DND-41 (cell line): ENCODE measurements at regions not wholly inside any gene's neighbourhood (a gene's known extent, or its start where the extent isn't known, plus 50 kb on each side); places are given as distances from the start of the nearest gene placed in this dataset.
A peak's percentile ranks its signal among the peaks of the same experiment; 100 is the strongest.

Experiments
- ATAC-seq: fragments of 200-7000 bp; cut with Tn5 transposase; 3 replicates; pipeline ENCODE4 v1.9.1; 2021; ENCODE audit warnings: low read depth; ENCODE audit not compliant: insufficient read depth
- DNase-seq: peaks from one replicate; pipeline ENCODE4 v3.0.0-alpha.2; 2020
- H2AFZ ChIP-seq: 2 replicates; pipeline ENCODE4 v1.6.0; 2012; ENCODE audit warnings: low read depth, low read length
- H3K27ac ChIP-seq: 2 replicates; pipeline ENCODE4 v1.5.1; 2012; ENCODE audit warnings: low read length, inconsistent platforms
- H3K27me3 ChIP-seq: fragments of 200-600 bp; sonication (generic); 2 replicates; pipeline ENCODE4 v1.6.0; 2012; ENCODE audit warnings: low read length, mild to moderate bottlenecking, inconsistent platforms; ENCODE audit not compliant: insufficient read depth, poor library complexity
- H3K36me3 ChIP-seq: 2 replicates; pipeline ENCODE4 v1.5.1; 2012; ENCODE audit warnings: low read length, inconsistent platforms; ENCODE audit not compliant: insufficient read depth
- H3K4me1 ChIP-seq: 2 replicates; pipeline ENCODE4 v1.5.1; 2012; ENCODE audit warnings: mild to moderate bottlenecking, low read length; ENCODE audit not compliant: insufficient read depth
- H3K4me2 ChIP-seq: 2 replicates; pipeline ENCODE4 v1.6.0; 2012; ENCODE audit warnings: mild to moderate bottlenecking, moderate library complexity, low read length, inconsistent platforms; ENCODE audit not compliant: insufficient read depth
- H3K4me3 ChIP-seq, 2 experiments: fragments of 200-600 bp in 1 of 2; shearing (Covaris generic) in 1 of 2; 2 replicates each; pipeline ENCODE4 v1.5.1; 2012 to 2016; ENCODE audit warnings: inconsistent platforms in 2 of 2, low read length in 2 of 2, mild to moderate bottlenecking in 2 of 2, low read depth in 1 of 2, moderate library complexity in 1 of 2
- H3K79me2 ChIP-seq: 2 replicates; pipeline ENCODE4 v1.6.0; 2012; ENCODE audit warnings: low read length, inconsistent platforms; ENCODE audit not compliant: insufficient read depth
- H3K9ac ChIP-seq: 2 replicates; pipeline ENCODE4 v1.6.0; 2012; ENCODE audit warnings: low read depth, mild to moderate bottlenecking, inconsistent platforms, low read length, moderate library complexity
- H3K9me3 ChIP-seq: 2 replicates; pipeline ENCODE4 v1.5.1; 2012; ENCODE audit warnings: low read length, moderate library complexity, mild to moderate bottlenecking, inconsistent platforms; ENCODE audit not compliant: insufficient read depth, severe bottlenecking
- H4K20me1 ChIP-seq: 2 replicates; pipeline ENCODE4 v1.6.0; 2012; ENCODE audit warnings: low read length; ENCODE audit not compliant: insufficient read depth
- CTCF ChIP-seq: IDR thresholded peaks from 2 replicates; pipeline ENCODE4 v1.5.1; 2012; ENCODE audit warnings: borderline replicate concordance, low read length, moderate library complexity, mild to moderate bottlenecking; ENCODE audit not compliant: poor library complexity, severe bottlenecking; ENCODE audit errors: extremely low read depth
- EZH2 ChIP-seq: IDR thresholded peaks from 3 replicates; pipeline ENCODE4 v1.6.1; 2012; ENCODE audit warnings: borderline replicate concordance, low read depth, mild to moderate bottlenecking, moderate library complexity, low read length, inconsistent platforms; ENCODE audit not compliant: severe bottlenecking

GRCh38 chr5:106134549-106134948 lies 1536.2 kb downstream of the EFNA5 start:
- TF ChIP-seq EZH2 = no peak
- H4K20me1 ChIP-seq = no peaks in the 10 kb centered on the region
- H3K27ac ChIP-seq = no peak overlapping the region
- H3K79me2 ChIP-seq = no peaks in the 10 kb centered on the region
- no peaks in the 10 kb centered on the region for H3K9me3 ChIP-seq
- DNase-seq (no peak), ATAC-seq (no peak)
- H3K4me1 ChIP-seq = no peaks in the 10 kb centered on the region
- no peaks in the 10 kb centered on the region for H3K36me3 ChIP-seq
- no peaks in the 10 kb centered on the region for H3K27me3 ChIP-seq
- no peak overlapping the region for H3K4me2 ChIP-seq
- no peak overlapping the region for H3K9ac ChIP-seq
- no peak overlapping the region for H3K4me3 ChIP-seq
- no peak overlapping the region for H2AFZ ChIP-seq

- Histone ChIP-seq H3K9me3 (no peaks in the 10 kb centered on the region), H3K4me1 (no peaks in the 10 kb centered on the region), H3K4me2 (no peak overlapping the region), H3K36me3 (no peaks in the 10 kb centered on the region), H3K9ac (no peak overlapping the region), H3K79me2 (no peaks in the 10 kb centered on the region), H4K20me1 (no peaks in the 10 kb centered on the region), H3K27me3 (no peaks in the 10 kb centered on the region), H3K4me3 (no peak overlapping the region), H2AFZ (no peak overlapping the region), H3K27ac (no peak overlapping the region)
- ATAC-seq = no peak
- no peak for TF ChIP-seq CTCF
- no peak for TF ChIP-seq EZH2
- no peak for DNase-seq
These were observed 1542.8 kb downstream of the EFNA5 start for GRCh38 chr5:106127985-106128384.

- DNase-seq (no peak), ATAC-seq (no peak)
- no peaks in the 10 kb centered on the region for H4K20me1 ChIP-seq
- H3K36me3 ChIP-seq = no peaks in the 10 kb centered on the region
- no peak overlapping the region for H3K27ac ChIP-seq
- H3K4me1 ChIP-seq = no peaks in the 10 kb centered on the region
- H3K4me3 ChIP-seq = no peak overlapping the region
- H2AFZ ChIP-seq = no peak overlapping the region
- no peak for TF ChIP-seq CTCF
- no peak for TF ChIP-seq EZH2
- no peak overlapping the region for H3K4me2 ChIP-seq
- H3K79me2 ChIP-seq = no peaks in the 10 kb centered on the region
- no peaks in the 10 kb centered on the region for H3K9me3 ChIP-seq
- no peak overlapping the region for H3K9ac ChIP-seq
- H3K27me3 ChIP-seq = no peaks in the 10 kb centered on the region
These were observed 1543.4 kb downstream of the EFNA5 start for GRCh38 chr5:106127341-106127781.

GRCh38 chr5:106121972-106122605 lies 1548.6 kb downstream of the EFNA5 start:
- no peaks in the 10 kb centered on the region for H3K4me1 ChIP-seq
- peak; percentile 68 for ATAC-seq
- H2AFZ ChIP-seq = no peak overlapping the region
- H3K27ac ChIP-seq = no peak overlapping the region
- no peak overlapping the region for H3K4me3 ChIP-seq
- H3K9ac ChIP-seq = no peak overlapping the region
- H3K36me3 ChIP-seq = no peaks in the 10 kb centered on the region
- no peaks in the 10 kb centered on the region for H3K9me3 ChIP-seq
- peak; percentile 89 for TF ChIP-seq CTCF
- no peak for TF ChIP-seq EZH2
- no peaks in the 10 kb centered on the region for H4K20me1 ChIP-seq
- no peak overlapping the region for H3K4me2 ChIP-seq
- peak; percentile 26 for DNase-seq
- H3K27me3 ChIP-seq = no peaks in the 10 kb centered on the region
- H3K79me2 ChIP-seq = no peaks in the 10 kb centered on the region
